Activated naive CD4-positive, alpha-beta T cell treated with anti-CD3 and anti-CD28 coated beads, Interleukin-2, amount 10 ng/mL, durations not matched to agents 7 days and 5 days (primary cell): ENCODE measurements at regions not wholly inside any gene's neighbourhood (a gene's known extent, or its start where the extent isn't known, plus 50 kb on each side); places are given as distances from the start of the nearest gene placed in this dataset.

Source experiments
- CTCF ChIA-PET: fragments of 350-600 bp; sonication (Branson Sonifier 250); formaldehyde crosslinking; loops from one replicate; lab custom pipeline; 2021; ENCODE audit warnings: antibody characterized with exemption; lab: Charles Lee
- DNase-seq: peaks from one replicate; pipeline ENCODE4 v3.0.0-alpha.2; 2020
- H3K27ac Mint-ChIP-seq: one replicate; pipeline ENCODE4 v1.8.0; 2021; ENCODE audit warnings: mild to moderate bottlenecking, moderate library complexity, mixed read lengths
- H3K27me3 Mint-ChIP-seq: one replicate; pipeline ENCODE4 v1.8.0; 2021; ENCODE audit warnings: mild to moderate bottlenecking, mixed read lengths
- H3K36me3 Mint-ChIP-seq: one replicate; pipeline ENCODE4 v1.8.0; 2021; ENCODE audit warnings: mixed read lengths
- H3K4me1 Mint-ChIP-seq: one replicate; pipeline ENCODE4 v1.8.0; 2021; ENCODE audit warnings: mixed read lengths
- H3K4me3 Mint-ChIP-seq: one replicate; pipeline ENCODE4 v1.8.0; 2021; ENCODE audit warnings: mild to moderate bottlenecking, moderate library complexity, mixed read lengths
- H3K9me3 Mint-ChIP-seq: one replicate; pipeline ENCODE4 v1.8.0; 2021; ENCODE audit warnings: mixed read lengths

DNA sequence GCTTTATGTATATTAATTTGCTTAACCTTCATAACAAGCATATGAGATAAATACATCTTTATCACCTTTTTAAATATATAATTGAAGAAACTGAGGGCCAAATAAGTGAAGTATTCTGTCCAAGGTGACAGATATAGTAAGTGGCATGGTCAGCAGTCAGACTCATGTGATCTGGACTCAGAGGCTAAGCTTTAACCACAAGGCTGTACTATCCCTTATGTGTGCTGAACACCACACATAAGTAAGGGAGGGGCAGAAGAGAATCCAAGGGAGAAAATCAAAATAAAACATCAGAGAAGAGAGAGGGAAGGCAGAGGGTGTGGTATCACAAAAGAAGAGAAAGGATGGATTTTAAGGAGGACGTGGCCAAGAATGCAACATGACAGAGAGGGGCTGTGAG is 348.4 kb downstream of the EFNB2 start:
- no peak for DNase-seq
- H3K9me3 Mint-ChIP-seq, result peaks cover 3% of the 10 kb centered on the region
- no peak overlapping the region for H3K27ac Mint-ChIP-seq
- CTCF ChIA-PET, result no interaction called here
- H3K27me3 Mint-ChIP-seq, result no peaks in the 10 kb centered on the region
- H3K4me1 Mint-ChIP-seq, result no peaks in the 10 kb centered on the region
- H3K4me3 Mint-ChIP-seq, result no peak overlapping the region
- H3K36me3 Mint-ChIP-seq, result no peaks in the 10 kb centered on the region

- Mint-ChIP-seq H3K4me3 (no peak overlapping the region), H3K27me3 (no peaks in the 10 kb centered on the region), H3K4me1 (no peaks in the 10 kb centered on the region), H3K9me3 (peaks cover 3% of the 10 kb centered on the region), H3K36me3 (no peaks in the 10 kb centered on the region), H3K27ac (no peak overlapping the region)
- no peak for DNase-seq
- CTCF ChIA-PET, result no interaction called here
These were observed 349.0 kb downstream of the EFNB2 start for GRCh38 chr13:106186366-106187030.

GRCh38 chr13:106184790-106185189 is 350.7 kb downstream of the EFNB2 start:
- Mint-ChIP-seq H3K9me3 (peaks cover 3% of the 10 kb centered on the region), H3K27ac (no peak overlapping the region), H3K4me1 (no peaks in the 10 kb centered on the region), H3K27me3 (no peaks in the 10 kb centered on the region), H3K4me3 (no peak overlapping the region), H3K36me3 (no peaks in the 10 kb centered on the region)
- DNase-seq, result no peak
- CTCF ChIA-PET, result no interaction called here

DNA sequence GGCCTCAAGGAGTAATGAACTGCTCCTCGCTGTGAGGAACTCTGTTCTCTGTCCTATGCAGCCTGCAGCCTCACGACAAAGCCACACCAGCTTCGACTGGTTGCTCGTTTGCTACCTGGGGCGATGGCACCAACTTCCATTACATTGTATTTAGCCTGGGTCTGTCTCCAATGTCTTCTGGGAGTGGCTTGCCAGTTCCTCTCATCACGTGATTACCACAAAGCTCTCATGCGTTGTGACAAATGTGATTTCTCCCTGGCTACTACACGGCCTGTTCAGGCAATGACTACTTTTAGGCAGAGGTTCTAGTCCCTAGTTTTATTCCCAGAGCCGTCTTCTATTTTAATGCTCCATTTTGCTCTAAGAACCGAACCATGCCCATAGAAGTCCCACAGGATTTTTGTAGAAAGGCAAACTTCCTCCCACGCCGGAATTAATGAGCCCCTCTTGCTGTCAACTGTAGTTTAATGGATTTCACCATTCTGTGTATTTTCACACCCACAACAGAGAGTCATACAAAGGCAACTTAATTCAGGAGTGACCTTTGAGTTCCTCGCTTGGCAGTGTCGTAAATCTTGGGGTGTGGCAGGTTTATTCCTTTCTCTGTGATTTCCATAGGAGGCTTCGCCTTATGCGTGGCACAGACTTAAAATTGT is 351.9 kb downstream of the EFNB2 start:
- DNase-seq, result no peak
- CTCF ChIA-PET, result no interaction called here
- H3K27me3 Mint-ChIP-seq, result no peaks in the 10 kb centered on the region
- H3K27ac Mint-ChIP-seq, result no peak overlapping the region
- H3K9me3 Mint-ChIP-seq, result peaks cover 3% of the 10 kb centered on the region
- no peaks in the 10 kb centered on the region for H3K4me1 Mint-ChIP-seq
- H3K4me3 Mint-ChIP-seq, result no peak overlapping the region
- H3K36me3 Mint-ChIP-seq, result no peaks in the 10 kb centered on the region

DNA sequence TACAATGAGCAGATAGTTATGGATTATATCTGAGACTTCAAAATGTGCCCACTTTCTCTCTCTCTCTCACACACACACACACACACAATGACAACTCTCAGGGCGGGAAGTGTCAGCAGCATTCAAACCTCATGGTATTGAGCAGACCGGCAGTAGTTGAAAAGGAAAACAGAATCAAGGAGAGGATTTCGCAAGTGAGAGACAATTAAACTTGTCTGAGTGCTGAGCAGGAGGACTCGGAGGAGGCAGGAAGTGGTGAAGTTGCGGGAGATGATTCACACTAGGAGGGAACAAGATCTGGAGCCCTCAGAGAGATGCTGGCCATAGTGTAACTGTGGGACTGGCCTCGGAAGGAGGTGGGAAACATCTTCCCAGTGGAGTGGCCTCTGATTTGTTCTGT is 353.1 kb downstream of the EFNB2 start:
- H3K36me3 Mint-ChIP-seq, result no peaks in the 10 kb centered on the region
- no peaks in the 10 kb centered on the region for H3K27me3 Mint-ChIP-seq
- CTCF ChIA-PET, result no interaction called here
- no peak for DNase-seq
- H3K9me3 Mint-ChIP-seq, result peaks cover 3% of the 10 kb centered on the region
- no peak overlapping the region for H3K27ac Mint-ChIP-seq
- H3K4me1 Mint-ChIP-seq, result no peaks in the 10 kb centered on the region
- no peak overlapping the region for H3K4me3 Mint-ChIP-seq

DNA sequence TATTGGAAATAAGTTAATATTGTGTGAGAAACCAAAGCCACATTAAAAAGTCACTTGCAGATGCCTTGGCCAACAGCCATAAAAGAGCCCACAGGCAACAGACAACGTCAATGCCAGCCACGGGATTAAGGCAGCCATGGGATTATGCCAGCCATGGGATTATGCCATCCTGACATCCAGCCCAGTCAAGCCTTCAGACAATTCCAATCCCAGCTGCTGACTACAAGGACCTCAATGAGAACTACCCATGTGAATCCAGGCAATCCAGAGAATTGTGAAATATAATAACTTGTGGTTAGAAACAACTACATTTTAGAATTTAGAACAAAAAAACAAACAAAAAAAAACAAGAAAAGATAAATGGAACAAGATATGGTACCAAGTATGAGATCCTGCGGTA is 356.6 kb downstream of the EFNB2 start:
- H3K36me3 Mint-ChIP-seq, result no peaks in the 10 kb centered on the region
- no peak overlapping the region for H3K27ac Mint-ChIP-seq
- CTCF ChIA-PET, result no interaction called here
- H3K4me1 Mint-ChIP-seq, result no peaks in the 10 kb centered on the region
- no peaks in the 10 kb centered on the region for H3K27me3 Mint-ChIP-seq
- no peak overlapping the region for H3K4me3 Mint-ChIP-seq
- no peak for DNase-seq
- no peaks in the 10 kb centered on the region for H3K9me3 Mint-ChIP-seq

DNA sequence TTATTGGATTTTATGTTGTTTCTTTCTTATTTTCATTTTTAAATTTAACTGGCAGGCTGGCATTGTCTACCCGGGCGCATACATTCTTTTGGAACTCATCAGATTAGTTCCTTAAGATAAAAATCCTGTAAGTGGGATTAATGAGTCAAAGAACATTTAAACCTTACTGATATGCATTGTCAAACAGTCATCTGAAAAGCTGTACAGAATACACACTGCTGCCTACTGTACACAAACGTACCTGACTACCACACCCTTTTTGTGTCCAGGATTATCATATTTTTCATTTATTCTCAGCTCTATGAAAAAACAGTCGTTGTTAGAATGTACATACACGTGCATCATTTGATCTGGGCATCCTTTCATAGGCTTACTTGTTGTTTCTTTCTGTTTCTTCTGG is 358.3 kb downstream of the EFNB2 start:
- DNase-seq, result no peak
- CTCF ChIA-PET, result no interaction called here
- H3K27ac Mint-ChIP-seq, result no peak overlapping the region
- no peaks in the 10 kb centered on the region for H3K36me3 Mint-ChIP-seq
- H3K4me3 Mint-ChIP-seq, result no peak overlapping the region
- H3K4me1 Mint-ChIP-seq, result no peaks in the 10 kb centered on the region
- no peaks in the 10 kb centered on the region for H3K9me3 Mint-ChIP-seq
- H3K27me3 Mint-ChIP-seq, result no peaks in the 10 kb centered on the region

GRCh38 chr13:106176117-106176516 is 359.3 kb downstream of the EFNB2 start:
- Mint-ChIP-seq H3K4me1 (no peaks in the 10 kb centered on the region), H3K27ac (no peak overlapping the region), H3K9me3 (no peaks in the 10 kb centered on the region), H3K36me3 (no peaks in the 10 kb centered on the region), H3K4me3 (no peak overlapping the region), H3K27me3 (no peaks in the 10 kb centered on the region)
- CTCF ChIA-PET, result no interaction called here
- DNase-seq, result no peak

DNA sequence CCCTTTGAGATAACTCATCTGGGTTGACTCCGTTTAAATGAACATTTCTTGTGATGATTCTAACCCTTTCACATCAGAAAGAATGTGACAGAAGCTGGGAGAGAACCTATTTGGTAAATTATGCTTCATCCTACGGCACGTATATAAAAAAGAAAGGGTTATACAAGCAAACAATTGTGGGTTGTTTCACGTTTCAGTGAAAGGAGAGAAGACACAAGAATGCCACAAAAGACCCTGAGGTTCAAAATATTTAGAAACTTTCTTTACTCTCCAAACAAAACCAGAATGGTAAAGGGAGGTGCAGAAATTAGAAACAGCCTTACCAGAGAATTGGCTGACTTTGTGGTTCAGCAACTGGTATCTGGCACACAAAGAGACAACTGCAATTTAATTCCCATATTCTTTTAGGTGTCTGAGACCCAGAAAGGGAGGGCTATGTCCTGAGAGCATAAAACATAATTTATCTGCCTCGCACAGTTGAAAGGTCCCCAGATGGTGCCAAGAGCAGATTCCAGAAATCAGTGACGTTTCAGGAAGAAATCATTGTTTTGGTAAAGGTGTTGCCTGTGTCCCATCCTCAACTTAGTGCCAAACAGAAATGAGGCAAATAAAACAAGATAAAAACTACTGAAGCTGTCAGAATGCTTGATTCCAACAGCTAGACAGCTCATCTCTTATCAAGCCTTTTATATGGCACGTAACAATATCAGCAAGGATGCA is 361.4 kb downstream of the EFNB2 start:
- CTCF ChIA-PET, result no interaction called here
- H3K4me3 Mint-ChIP-seq, result no peak overlapping the region
- no peak for DNase-seq
- H3K27ac Mint-ChIP-seq, result no peak overlapping the region
- H3K27me3 Mint-ChIP-seq, result no peaks in the 10 kb centered on the region
- H3K4me1 Mint-ChIP-seq, result no peaks in the 10 kb centered on the region
- H3K36me3 Mint-ChIP-seq, result no peaks in the 10 kb centered on the region
- no peaks in the 10 kb centered on the region for H3K9me3 Mint-ChIP-seq

DNA sequence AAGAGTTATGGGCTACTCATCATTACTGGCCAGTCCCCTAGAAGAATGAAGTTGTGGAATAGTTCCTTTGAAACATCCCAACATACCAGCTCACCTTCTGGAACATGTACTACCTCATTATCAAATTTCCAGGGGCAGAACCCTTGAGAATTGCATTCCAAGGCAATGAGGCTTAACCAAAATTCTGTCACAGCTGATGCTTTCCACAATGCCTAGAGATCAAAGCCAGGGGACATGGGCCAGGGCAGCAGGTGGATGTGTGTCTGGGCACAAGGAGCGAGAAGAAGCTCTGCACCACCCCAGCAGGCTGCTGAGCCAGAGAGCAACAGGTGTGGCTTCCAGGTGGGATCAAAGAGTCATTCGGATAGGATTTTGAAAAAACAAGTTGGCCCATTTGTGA is 362.1 kb downstream of the EFNB2 start:
- Mint-ChIP-seq H3K27ac (no peak overlapping the region), H3K36me3 (no peaks in the 10 kb centered on the region), H3K4me3 (no peak overlapping the region), H3K9me3 (no peaks in the 10 kb centered on the region), H3K4me1 (no peaks in the 10 kb centered on the region), H3K27me3 (no peaks in the 10 kb centered on the region)
- DNase-seq, result no peak
- CTCF ChIA-PET, result no interaction called here

- DNase-seq, result no peak
- H3K4me1 Mint-ChIP-seq, result no peaks in the 10 kb centered on the region
- no peaks in the 10 kb centered on the region for H3K27me3 Mint-ChIP-seq
- CTCF ChIA-PET, result no interaction called here
- H3K4me3 Mint-ChIP-seq, result no peak overlapping the region
- no peak overlapping the region for H3K27ac Mint-ChIP-seq
- H3K36me3 Mint-ChIP-seq, result no peaks in the 10 kb centered on the region
- H3K9me3 Mint-ChIP-seq, result no peaks in the 10 kb centered on the region
These were observed 363.1 kb downstream of the EFNB2 start for GRCh38 chr13:106172176-106172905.

DNA sequence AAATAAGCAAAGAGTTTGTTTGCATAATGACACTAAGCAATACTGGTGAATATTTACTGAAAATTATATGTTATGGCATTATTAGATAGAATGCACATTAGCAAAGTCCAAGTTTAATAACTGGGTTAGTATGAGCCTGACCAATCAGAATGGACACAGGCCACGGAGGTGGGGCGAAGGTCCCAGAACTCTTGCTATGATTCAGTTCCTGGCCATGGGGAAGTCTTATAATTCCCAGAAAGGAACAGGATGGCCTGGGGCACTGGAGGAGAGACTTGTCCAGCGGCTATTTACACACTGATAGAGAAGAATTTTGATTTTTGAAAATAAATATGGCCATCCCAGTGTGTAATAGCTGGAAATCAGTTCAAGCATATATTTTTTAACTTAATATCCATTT is 372.0 kb downstream of the EFNB2 start:
- Mint-ChIP-seq H3K27me3 (no peaks in the 10 kb centered on the region), H3K27ac (no peak overlapping the region), H3K4me1 (no peaks in the 10 kb centered on the region), H3K9me3 (peaks cover 2% of the 10 kb centered on the region), H3K36me3 (no peaks in the 10 kb centered on the region), H3K4me3 (no peak overlapping the region)
- CTCF ChIA-PET, result no interaction called here
- DNase-seq, result no peak

DNA sequence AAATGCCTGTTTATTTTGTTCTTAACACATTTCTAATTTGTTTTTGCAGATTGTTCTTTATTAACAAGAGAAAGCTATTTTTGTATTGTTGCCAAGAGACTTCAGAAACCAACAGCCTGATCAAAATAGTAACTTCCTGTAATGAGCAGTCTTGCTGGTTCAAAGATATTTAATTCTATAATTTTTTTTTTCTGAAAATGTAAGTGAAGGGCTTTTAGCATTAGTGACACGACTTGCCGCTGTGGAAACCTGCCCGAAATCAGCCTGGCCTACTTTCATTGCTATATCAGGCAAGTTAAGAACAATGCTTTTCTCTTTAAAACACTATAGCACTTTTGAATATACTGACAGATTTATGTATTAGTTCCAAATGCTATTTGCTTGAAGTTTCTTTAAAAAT is 374.3 kb downstream of the EFNB2 start:
- Mint-ChIP-seq H3K27ac (no peak overlapping the region), H3K4me1 (no peaks in the 10 kb centered on the region), H3K27me3 (no peaks in the 10 kb centered on the region), H3K36me3 (no peaks in the 10 kb centered on the region), H3K9me3 (peaks cover 2% of the 10 kb centered on the region), H3K4me3 (no peak overlapping the region)
- CTCF ChIA-PET, result no interaction called here
- DNase-seq, result no peak

DNA sequence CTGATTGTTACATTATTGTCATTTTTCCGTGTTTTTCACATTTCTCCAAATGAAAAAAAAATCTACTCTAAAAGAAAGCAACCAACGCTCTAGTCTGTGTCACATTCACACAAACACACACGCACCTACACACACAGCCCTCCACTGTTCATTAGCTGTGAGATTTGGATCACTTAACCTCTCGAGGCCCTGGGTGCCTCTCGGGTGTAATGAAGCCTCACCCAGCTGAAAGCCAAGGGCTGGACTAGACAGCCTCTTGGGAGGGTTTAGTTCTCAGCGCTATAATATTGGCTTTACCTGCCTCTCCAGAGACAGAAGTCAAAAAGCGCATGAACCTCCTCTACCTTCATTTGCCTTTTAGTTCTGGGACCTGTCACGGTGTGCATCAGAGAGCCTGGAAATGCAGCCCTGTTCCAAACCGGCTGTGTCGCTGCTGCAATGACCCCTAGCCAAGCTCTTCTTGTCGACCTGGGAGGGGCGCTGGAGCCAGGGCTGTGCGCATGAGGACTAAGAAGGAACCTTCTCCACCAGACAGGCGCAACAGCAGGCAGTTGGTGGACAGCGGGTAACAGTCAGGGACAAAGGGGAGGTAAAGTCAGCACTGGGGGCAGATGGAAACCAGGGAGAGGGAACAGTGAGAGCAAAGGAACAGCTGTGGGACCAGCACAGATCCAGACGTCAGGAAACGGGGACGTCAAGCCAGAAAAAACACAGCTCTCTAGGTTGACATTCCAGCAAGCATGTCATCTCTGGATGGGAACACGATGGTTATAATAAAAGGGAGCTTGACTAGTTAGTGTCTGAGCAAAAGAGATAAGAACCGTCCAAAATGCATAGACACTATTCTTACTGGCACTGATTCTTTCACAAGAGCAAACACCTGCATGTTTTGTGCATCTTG is 375.9 kb downstream of the EFNB2 start:
- no peak for DNase-seq
- peaks cover 2% of the 10 kb centered on the region for H3K9me3 Mint-ChIP-seq
- CTCF ChIA-PET, result no interaction called here
- no peak overlapping the region for H3K4me3 Mint-ChIP-seq
- H3K4me1 Mint-ChIP-seq, result no peaks in the 10 kb centered on the region
- H3K27ac Mint-ChIP-seq, result no peak overlapping the region
- H3K36me3 Mint-ChIP-seq, result no peaks in the 10 kb centered on the region
- H3K27me3 Mint-ChIP-seq, result no peaks in the 10 kb centered on the region
